HG03039 (cell line): ENCODE measurements at regions not wholly inside any gene's neighbourhood (a gene's known extent, or its start where the extent isn't known, plus 50 kb on each side); places are given as distances from the start of the nearest gene placed in this dataset.
"Not testable (repeated sequence)": the region's sequence is repeated elsewhere in the genome, so short reads cannot be mapped to it uniquely, and the experiment has no call there.

Source experiments
- ATAC-seq: cut with Tn5 transposase; IDR thresholded peaks from one replicate; pipeline ENCODE4 v1.9.1; 2021; ENCODE audit warnings: mild to moderate bottlenecking, moderate library complexity; ENCODE audit not compliant: unreplicated experiment

- ATAC-seq: no peak
Measured at GRCh38 chr14:101075801-101076413, 172.4 kb upstream of the RTL1 start.

- ATAC-seq: no peak
Measured at GRCh38 chr14:101076451-101077198, 173.1 kb upstream of the RTL1 start.

DNA sequence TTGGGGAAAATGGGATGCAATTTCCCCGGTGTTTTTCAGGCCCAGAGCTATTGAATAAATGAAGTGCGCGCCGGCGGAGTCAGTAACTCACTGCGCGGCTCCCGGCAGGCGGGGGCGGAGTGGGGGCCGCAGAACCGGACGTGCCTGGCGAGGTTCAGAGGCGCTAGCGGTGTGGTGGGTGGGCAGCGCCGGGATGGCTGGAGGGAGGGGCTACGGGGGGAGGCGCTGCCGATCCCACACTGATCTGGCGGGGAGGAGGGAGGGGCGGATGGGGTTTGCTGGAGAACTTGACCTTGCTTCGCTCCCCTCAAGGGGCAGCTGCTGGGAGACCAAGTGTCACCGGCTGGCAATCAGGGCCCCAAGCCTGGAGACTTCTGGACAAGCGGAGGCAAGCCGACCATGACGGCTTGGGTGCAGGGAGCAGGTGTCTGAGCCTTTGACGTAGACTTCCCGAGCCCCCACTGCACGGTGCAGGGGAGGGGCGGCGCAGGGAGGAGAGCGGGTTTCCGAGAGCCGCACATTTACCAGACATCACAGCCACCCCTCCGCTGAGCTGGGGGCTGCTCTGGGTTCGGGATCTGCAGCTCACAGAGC, 174.1 kb upstream of the RTL1 start:
- ATAC-seq: no peak

DNA sequence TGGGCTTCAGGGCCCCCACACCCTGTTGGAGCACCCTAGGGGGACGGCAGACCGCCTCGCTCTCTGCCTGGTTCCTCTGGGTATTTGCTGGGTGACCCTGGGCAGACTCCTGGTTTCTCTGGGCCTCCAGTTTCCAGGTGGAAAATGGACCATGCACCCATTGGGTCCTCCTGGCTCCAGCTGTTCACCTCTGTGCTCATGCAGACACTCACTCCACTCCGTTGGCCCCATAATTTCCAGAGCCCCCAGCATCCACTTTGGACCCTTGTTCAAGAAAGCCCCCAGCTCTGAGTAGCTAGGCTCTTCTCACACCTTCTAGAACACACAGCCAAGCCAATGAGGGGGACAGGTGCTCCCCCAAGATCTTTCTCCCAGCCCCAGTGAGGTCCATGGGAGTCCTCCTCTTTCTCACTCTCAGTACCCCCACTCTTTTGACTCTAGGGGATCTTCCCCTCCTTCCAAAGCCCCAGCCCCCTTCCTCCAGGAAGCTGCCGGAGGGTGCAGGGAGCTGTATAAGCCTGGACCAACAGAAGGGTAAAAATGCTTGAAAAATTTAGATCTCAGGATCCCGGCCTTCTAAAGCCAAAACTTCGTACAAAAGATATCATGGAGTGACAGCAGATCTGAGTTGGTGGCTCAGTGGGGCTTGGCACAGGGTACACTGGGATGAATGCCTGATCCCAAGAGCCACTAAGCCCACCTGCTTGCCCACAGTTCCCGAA, 174.8 kb upstream of the RTL1 start:
- ATAC-seq: no peak

- no peak for ATAC-seq
Measured at GRCh38 chr14:101078892-101079221, 175.3 kb upstream of the RTL1 start.

DNA sequence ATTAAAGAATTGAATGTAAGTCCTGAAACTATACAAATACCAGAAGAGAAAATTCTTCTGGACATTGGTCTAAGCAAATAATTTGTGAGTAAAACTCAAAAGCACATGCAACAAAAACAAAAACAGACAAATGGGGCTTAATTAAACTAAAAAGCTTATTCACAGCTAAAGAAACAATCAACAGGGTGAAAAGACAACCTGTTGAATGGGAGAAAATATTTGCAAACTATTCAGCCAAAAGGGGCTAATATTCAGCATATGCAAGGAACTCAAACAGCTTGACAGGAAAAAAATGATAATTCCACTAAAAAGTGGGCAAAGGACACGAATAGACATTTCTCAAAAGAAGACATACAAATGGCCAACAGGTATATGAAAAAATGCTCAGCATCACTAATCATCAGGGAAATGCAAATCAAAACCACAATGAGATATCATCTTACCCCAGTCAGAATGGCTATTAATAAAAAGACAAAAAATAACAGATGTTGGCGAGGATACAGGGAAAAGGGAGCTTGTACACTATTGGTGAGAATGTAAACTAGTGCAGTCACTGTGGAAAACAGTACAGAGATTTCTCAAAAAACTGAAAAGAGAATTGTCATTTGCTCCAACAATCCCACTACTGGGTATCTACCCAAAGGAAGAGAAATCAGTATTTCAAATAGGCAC, 177.5 kb upstream of the RTL1 start:
- ATAC-seq: no peak

DNA sequence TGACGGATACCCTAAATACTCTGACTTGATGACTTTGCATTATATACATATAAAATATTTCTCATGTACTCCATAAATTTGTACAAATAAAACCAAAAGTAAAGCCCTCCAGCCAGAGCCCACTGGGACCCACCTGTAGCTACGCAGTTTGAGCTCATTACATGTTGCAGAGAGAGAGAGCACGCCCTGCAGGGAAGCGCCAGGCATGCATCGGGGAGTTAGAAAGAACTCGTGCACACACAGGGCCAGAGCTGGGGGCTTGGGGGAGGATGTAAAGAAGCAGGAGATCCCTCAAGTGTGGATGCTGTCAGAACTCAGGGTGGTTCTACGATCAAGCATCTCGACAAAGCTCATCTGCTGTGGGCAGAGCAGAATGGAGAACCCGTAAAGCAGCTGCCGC, 178.5 kb upstream of the RTL1 start:
- no peak for ATAC-seq

GRCh38 chr14:101082436-101083384, 179.2 kb upstream of the RTL1 start:
- no peak for ATAC-seq

DNA sequence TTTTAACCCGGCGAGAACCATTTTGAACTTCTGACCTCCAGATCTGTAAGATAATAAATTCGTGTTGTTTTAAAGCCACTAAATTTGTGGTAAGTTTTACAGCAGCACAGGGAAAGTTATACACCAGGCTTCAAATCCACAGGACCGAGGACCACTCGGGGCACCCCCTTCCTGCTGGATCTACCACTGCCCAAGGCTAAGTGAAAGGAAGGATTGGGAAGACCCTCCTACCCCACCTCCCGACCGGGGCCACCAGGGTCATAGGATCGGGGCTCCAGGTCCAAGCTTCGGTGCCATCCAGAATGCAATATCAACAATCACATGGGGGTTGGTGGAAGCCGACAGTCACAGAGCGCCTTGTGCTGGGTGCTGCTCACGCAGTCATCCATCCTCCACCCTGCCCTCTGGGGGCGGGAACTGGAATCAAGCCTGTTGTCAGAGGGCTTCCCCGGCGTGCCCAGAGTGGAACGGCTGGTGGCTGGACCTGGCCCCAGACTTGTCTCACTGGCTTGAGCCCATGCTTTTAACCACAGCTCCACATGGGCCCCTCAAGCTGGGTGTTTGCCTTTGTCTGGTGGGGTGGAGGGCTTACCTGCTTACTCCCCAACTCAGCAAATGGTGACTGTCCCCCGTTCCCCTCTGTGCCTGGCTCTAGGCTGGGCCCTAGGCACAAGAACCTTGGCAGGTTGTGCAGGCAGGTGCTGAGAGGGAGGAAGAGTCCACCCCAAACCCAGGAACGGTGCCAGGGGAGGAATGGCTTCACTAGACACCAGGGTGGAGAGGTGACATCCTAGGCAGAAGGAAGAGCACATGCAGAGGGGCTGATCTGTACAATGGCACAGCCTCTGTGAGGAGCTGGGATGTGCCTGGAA, 180.3 kb upstream of the RTL1 start:
- no peak for ATAC-seq

GRCh38 chr14:101084436-101084826, 180.9 kb upstream of the RTL1 start:
- no peak for ATAC-seq

GRCh38 chr14:101086926-101087325, 183.4 kb upstream of the RTL1 start:
- no peak for ATAC-seq

GRCh38 chr14:101087614-101088394, 184.3 kb upstream of the RTL1 start:
- ATAC-seq: no peak

DNA sequence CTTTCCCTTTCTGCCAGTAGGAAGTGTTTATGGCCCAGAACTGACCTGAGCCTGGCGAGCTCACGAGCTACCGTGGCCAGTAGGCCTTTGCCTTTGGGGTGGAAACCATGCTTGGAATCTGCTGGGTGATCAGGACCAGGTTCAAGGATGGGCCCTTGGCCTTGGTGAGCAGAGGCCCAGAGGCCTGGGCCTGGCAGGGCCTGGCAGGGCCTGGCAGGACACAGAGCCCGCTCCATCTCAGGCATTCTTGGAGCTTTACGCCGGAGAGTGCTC, 184.8 kb upstream of the RTL1 start:
- ATAC-seq: no peak

DNA sequence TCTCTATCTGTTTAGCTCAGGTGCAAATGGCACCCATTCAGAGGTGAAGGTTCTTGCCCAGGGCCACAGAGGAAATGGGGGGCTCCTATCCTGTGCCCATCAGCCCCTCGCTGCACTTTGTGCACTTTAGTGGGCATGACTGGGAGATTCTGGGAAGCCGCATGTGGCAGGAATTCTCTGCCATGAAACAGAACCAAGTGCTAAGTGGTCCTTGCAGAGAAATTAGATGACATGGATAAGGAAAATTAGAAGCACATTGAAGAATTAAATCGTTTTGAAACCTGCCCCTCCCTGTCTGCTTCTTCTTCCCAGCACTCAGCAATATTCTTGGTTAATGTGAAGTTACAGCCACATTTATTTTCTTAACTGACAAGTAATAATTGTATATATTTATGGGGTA, 185.2 kb upstream of the RTL1 start:
- ATAC-seq: no peak

GRCh38 chr14:101090478-101090877, 187.0 kb upstream of the RTL1 start:
- ATAC-seq: not testable (repeated sequence)

DNA sequence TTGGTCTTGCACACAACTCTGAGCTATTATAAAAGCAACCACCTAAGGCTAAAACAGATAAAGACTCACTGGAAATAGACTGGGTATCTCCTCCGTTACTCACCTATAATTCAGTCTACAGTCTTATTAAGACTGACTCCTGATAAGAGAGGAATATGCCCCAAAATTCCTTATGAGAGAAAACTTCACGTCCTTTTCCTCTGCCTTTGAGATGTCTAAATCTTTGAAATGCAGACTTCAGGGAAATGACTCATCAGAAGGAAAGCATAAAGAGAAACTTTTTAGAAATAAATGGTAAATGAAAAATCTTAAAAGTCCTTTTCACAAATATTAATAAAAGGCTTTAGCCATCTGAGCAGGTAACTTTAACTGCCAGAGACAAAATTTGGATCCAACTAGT, 187.5 kb upstream of the RTL1 start:
- ATAC-seq: no peak

GRCh38 chr14:101094916-101095315, 191.4 kb upstream of the RTL1 start:
- ATAC-seq: not testable (repeated sequence)

DNA sequence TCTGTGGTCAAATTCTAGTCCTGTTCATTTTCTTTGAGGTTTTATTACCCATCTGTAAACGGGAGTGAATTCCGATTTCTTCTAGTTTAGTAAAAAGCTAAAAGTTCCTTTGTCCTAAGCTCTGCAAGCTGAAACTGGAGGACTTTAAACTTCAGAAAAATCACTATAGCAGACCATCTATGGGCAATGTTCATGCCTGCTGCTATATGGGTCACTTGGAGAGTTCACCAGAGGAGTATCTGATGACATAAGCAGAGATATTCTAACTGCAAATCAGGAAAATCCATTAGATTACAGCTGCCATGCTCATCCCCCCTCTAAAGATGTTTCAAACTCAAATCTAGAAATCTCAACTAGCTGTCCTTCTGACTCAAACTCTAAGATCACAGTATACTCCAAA, 193.0 kb upstream of the RTL1 start:
- ATAC-seq: no peak
